ENCODE measurements at regions not wholly inside any gene's neighbourhood (a gene's known extent, or its start where the extent isn't known, plus 50 kb on each side); places are given as distances from the start of the nearest gene placed in this dataset.

- TF ChIP-seq BACH1 (IDR thresholded peaks at IDR 0.05; ENCODE audit: borderline replicate concordance): no peak
- TF ChIP-seq ZBTB33 (IDR thresholded peaks at IDR 0.05): no peak
- TF ChIP-seq NRF1 (conservative IDR thresholded peaks at IDR 0.05; ENCODE audit: low read depth, low read length): no peak
- TF ChIP-seq REST (IDR thresholded peaks at IDR 0.05; ENCODE audit: low read depth, low read length): no peak
- TF ChIP-seq CTCF (IDR thresholded peaks at IDR 0.05 in 2 of 3, conservative IDR thresholded peaks at IDR 0.05 in 1 of 3; ENCODE audit: control insufficient read depth in 2 of 3, extremely low read depth in 1 of 3, insufficient read depth in 1 of 3, low read depth in 3 of 3, low read length in 3 of 3): no peak
- TF ChIP-seq POLR2AphosphoS2 (IDR thresholded peaks at IDR 0.05; ENCODE audit: low read depth, low read length): no peak
- TF ChIP-seq TAF1 (IDR thresholded peaks at IDR 0.05; ENCODE audit: borderline replicate concordance, low read depth, low read length): no peak
These were observed 104.9 kb downstream of the AQP9 start for GRCh38 chr15:58243070-58243469.
